ENCODE measurements at regions not wholly inside any gene's neighbourhood (a gene's known extent, or its start where the extent isn't known, plus 50 kb on each side); places are given as distances from the start of the nearest gene placed in this dataset.

- no peak for DNase-seq
Observed at GRCh38 chr11:69242266-69242920, 51.6 kb upstream of the MYEOV start.

- DNase-seq = no peak
Observed at GRCh38 chr11:69243496-69244200, 50.3 kb upstream of the MYEOV start.
